ENCODE measurements at regions not wholly inside any gene's neighbourhood (a gene's known extent, or its start where the extent isn't known, plus 50 kb on each side); places are given as distances from the start of the nearest gene placed in this dataset.

DNA sequence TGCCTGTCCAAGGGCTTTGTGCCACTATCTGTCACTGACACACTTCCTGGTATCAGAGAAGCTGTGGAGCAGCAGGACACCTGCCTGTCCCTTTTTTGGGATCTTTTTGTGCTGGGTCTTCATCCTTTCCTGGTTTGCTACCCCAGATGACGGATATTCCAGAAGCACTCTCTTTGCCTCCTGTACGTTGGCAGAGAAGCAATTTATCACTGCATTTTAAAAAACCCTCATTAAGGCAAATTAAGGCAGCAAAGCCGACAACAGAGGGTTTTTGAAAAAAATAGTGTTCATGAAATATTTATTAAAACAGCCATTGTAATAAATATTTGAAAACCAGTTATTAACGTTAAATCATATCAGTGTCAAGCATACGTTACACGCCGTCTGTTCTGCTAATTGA is 209.6 kb upstream of the NTM start:
- CTCF ChIA-PET, result no interaction called here
- ATAC-seq (no peak), DNase-seq (ENCODE audit: low spot score) (no peak)
- Mint-ChIP-seq H3K27me3 (ENCODE audit: low read depth) (no peaks in the 10 kb centered on the region), H3K27ac (no peak overlapping the region), H3K36me3 (no peaks in the 10 kb centered on the region), H3K9me3 (no peaks in the 10 kb centered on the region), H3K4me3 (no peak overlapping the region), H3K4me1 (no peaks in the 10 kb centered on the region)
- POLR2A ChIA-PET, result no interaction called here
- TF ChIP-seq, protein P1, sequence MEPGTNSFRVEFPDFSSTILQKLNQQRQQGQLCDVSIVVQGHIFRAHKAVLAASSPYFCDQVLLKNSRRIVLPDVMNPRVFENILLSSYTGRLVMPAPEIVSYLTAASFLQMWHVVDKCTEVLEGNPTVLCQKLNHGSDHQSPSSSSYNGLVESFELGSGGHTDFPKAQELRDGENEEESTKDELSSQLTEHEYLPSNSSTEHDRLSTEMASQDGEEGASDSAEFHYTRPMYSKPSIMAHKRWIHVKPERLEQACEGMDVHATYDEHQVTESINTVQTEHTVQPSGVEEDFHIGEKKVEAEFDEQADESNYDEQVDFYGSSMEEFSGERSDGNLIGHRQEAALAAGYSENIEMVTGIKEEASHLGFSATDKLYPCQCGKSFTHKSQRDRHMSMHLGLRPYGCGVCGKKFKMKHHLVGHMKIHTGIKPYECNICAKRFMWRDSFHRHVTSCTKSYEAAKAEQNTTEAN (CRISPR knock-in tag; IDR thresholded peaks at IDR 0.05), result no peak
- no peak for TF ChIP-seq NR3C1 (CRISPR knock-in tag; conservative IDR thresholded peaks at IDR 0.05; ENCODE audit: low read depth)
- TF ChIP-seq EMX1 (CRISPR knock-in tag; IDR thresholded peaks at IDR 0.05), result no peak
- TF ChIP-seq MAX (CRISPR knock-in tag; IDR thresholded peaks at IDR 0.05), result no peak
- TF ChIP-seq ZNF263 (CRISPR knock-in tag; IDR thresholded peaks at IDR 0.05; ENCODE audit: low read depth), result no peak
- TF ChIP-seq ETV6 (CRISPR knock-in tag; IDR thresholded peaks at IDR 0.05), result no peak
- no peak for TF ChIP-seq STAT6 (CRISPR knock-in tag; conservative IDR thresholded peaks at IDR 0.05; ENCODE audit: low read depth)
- TF ChIP-seq ESRRA (CRISPR knock-in tag; IDR thresholded peaks at IDR 0.05; ENCODE audit: borderline replicate concordance), result no peak
- TF ChIP-seq ZNF425 (CRISPR knock-in tag; conservative IDR thresholded peaks at IDR 0.05), result no peak
- no peak for TF ChIP-seq NR1H2 (CRISPR knock-in tag; IDR thresholded peaks at IDR 0.05)
- TF ChIP-seq ZNF121 (CRISPR knock-in tag; IDR thresholded peaks at IDR 0.05), result no peak
- TF ChIP-seq, protein P2, sequence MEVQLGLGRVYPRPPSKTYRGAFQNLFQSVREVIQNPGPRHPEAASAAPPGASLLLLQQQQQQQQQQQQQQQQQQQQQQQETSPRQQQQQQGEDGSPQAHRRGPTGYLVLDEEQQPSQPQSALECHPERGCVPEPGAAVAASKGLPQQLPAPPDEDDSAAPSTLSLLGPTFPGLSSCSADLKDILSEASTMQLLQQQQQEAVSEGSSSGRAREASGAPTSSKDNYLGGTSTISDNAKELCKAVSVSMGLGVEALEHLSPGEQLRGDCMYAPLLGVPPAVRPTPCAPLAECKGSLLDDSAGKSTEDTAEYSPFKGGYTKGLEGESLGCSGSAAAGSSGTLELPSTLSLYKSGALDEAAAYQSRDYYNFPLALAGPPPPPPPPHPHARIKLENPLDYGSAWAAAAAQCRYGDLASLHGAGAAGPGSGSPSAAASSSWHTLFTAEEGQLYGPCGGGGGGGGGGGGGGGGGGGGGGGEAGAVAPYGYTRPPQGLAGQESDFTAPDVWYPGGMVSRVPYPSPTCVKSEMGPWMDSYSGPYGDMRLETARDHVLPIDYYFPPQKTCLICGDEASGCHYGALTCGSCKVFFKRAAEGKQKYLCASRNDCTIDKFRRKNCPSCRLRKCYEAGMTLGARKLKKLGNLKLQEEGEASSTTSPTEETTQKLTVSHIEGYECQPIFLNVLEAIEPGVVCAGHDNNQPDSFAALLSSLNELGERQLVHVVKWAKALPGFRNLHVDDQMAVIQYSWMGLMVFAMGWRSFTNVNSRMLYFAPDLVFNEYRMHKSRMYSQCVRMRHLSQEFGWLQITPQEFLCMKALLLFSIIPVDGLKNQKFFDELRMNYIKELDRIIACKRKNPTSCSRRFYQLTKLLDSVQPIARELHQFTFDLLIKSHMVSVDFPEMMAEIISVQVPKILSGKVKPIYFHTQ (CRISPR knock-in tag; IDR thresholded peaks at IDR 0.05), result no peak
- TF ChIP-seq ATF3 (CRISPR knock-in tag; conservative IDR thresholded peaks at IDR 0.05), result no peak
- TF ChIP-seq USF2 (CRISPR knock-in tag; IDR thresholded peaks at IDR 0.05), result no peak
- TF ChIP-seq USF1 (CRISPR knock-in tag; IDR thresholded peaks at IDR 0.05), result no peak
- TF ChIP-seq TEAD4 (CRISPR knock-in tag; IDR thresholded peaks at IDR 0.05), result no peak
- no peak for TF ChIP-seq ZNF317 (CRISPR knock-in tag; IDR thresholded peaks at IDR 0.05; ENCODE audit: borderline replicate concordance, low read depth)
